ENCODE measurements at regions not wholly inside any gene's neighbourhood (a gene's known extent, or its start where the extent isn't known, plus 50 kb on each side); places are given as distances from the start of the nearest gene placed in this dataset.

DNA sequence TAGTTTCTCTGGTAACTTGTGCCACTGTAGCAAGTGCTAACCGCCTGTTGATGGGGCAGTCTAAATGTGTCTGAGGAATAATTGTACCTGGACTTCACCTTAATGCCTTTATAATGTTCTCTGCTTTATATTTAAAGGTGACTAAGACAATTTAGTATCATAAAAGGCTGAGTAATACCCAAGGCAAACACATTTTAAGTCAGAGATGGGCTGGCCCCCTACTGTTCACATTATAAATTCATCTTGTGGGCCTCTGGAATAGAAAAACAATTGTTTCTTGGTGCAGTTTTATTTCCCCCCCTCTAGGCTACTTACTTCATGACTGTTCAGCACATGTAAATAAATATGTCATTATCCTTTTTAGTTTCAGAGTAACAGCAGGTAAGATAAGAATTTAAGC lies 559.3 kb upstream of the PIK3C3 start:
- TF ChIP-seq, protein P1, sequence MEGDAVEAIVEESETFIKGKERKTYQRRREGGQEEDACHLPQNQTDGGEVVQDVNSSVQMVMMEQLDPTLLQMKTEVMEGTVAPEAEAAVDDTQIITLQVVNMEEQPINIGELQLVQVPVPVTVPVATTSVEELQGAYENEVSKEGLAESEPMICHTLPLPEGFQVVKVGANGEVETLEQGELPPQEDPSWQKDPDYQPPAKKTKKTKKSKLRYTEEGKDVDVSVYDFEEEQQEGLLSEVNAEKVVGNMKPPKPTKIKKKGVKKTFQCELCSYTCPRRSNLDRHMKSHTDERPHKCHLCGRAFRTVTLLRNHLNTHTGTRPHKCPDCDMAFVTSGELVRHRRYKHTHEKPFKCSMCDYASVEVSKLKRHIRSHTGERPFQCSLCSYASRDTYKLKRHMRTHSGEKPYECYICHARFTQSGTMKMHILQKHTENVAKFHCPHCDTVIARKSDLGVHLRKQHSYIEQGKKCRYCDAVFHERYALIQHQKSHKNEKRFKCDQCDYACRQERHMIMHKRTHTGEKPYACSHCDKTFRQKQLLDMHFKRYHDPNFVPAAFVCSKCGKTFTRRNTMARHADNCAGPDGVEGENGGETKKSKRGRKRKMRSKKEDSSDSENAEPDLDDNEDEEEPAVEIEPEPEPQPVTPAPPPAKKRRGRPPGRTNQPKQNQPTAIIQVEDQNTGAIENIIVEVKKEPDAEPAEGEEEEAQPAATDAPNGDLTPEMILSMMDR (IDR thresholded peaks at IDR 0.05) = no peak
- TF ChIP-seq EP300 (IDR thresholded peaks at IDR 0.05; ENCODE audit: low read depth) = no peak
